ENCODE measurements at regions not wholly inside any gene's neighbourhood (a gene's known extent, or its start where the extent isn't known, plus 50 kb on each side); places are given as distances from the start of the nearest gene placed in this dataset.
"Not testable (repeated sequence)": the region's sequence is repeated elsewhere in the genome, so short reads cannot be mapped to it uniquely, and the experiment has no call there.

DNA sequence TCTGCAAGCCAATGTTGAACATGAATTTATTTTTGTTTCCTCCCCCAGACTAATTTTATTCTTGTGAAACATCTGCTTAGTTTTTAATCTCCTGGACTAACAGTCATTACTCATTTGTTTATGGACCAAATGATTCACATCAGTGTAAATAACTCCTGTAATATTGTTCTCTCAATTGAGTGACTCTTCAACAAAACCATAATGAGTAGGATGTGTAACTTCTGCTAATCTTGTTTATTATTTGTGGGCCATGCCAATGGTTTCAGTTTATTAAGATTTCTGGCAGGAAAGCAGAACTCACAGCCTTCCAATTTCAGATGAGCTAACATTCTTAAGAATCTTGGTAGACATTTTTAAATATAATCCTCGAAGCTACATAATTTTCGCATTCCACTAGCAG lies 1216.3 kb upstream of the GOT2 start:
- H3K4me3 ChIP-seq (ENCODE audit: low read depth, poor library complexity, severe bottlenecking), result no peak overlapping the region
- TF ChIP-seq, protein P1, sequence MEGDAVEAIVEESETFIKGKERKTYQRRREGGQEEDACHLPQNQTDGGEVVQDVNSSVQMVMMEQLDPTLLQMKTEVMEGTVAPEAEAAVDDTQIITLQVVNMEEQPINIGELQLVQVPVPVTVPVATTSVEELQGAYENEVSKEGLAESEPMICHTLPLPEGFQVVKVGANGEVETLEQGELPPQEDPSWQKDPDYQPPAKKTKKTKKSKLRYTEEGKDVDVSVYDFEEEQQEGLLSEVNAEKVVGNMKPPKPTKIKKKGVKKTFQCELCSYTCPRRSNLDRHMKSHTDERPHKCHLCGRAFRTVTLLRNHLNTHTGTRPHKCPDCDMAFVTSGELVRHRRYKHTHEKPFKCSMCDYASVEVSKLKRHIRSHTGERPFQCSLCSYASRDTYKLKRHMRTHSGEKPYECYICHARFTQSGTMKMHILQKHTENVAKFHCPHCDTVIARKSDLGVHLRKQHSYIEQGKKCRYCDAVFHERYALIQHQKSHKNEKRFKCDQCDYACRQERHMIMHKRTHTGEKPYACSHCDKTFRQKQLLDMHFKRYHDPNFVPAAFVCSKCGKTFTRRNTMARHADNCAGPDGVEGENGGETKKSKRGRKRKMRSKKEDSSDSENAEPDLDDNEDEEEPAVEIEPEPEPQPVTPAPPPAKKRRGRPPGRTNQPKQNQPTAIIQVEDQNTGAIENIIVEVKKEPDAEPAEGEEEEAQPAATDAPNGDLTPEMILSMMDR (IDR thresholded peaks at IDR 0.05), result no peak
- no peak for TF ChIP-seq POLR2A (IDR thresholded peaks at IDR 0.05)
- intact Hi-C loops (cut with DNase I; ENCODE audit: low total_unique reads), result no loop called here
- 61 to 64% methylated on average over 2 of the region's 2 CpGs for WGBS, 2 donors
- no peak for DNase-seq (ENCODE audit: low spot score in 2 of 2)

DNA sequence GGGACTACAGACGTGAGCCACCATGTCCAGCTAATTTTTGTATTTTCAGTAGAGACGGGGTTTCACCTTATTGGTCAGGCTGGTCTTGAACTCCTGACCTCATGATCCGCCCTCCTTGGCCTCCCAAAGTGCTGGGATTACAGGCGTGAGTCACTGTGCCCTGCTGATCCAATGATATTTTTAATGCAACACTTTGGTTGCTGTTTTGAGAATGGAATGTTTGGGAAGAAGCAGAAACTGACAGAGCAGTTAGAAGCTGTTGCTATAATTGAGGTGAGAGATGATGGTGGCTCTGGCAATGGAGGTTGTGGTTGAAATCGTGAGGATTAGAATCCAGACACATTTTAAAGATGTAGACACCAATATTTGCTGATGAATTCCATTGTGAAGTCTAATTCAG lies 1209.9 kb upstream of the GOT2 start:
- H3K4me3 ChIP-seq (ENCODE audit: low read depth, poor library complexity, severe bottlenecking); DNase-seq (ENCODE audit: low spot score in 2 of 2); intact Hi-C loops (cut with DNase I; ENCODE audit: low total_unique reads): not testable (repeated sequence)
- WGBS, 2 donors, result 76 to 77% methylated on average over 5 of the region's 5 CpGs

- 88 to 89% methylated on average over 4 of the region's 4 CpGs for WGBS, 2 donors
- DNase-seq (ENCODE audit: low spot score in 2 of 2), result no peak
These were observed 1207.5 kb upstream of the GOT2 start for GRCh38 chr16:59941594-59941993.

DNA sequence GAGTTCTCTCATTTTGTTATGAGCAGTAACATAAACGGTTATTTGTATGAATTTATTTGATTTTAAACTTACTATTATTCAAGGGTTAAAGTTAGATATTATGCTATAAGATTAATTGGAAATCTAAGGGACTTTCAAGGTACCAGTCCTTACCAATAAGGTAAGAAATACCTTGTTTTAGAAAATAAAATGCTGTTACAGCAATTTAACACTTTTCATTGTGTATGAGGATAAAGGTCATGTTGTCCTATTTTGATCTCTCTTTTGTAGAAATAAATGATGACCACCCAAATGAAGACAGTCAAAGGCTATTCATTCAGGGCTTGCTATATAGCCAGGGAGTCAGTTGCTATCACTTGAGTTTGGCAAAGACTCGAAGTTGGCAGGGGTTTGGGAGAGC lies 1185.9 kb upstream of the GOT2 start:
- DNase-seq (ENCODE audit: low spot score in 2 of 2), result no peak
- H3K4me3 ChIP-seq (ENCODE audit: low read depth, poor library complexity, severe bottlenecking), result no peak overlapping the region
- intact Hi-C loops (cut with DNase I; ENCODE audit: low total_unique reads), result no loop called here
- no peak for TF ChIP-seq POLR2A (IDR thresholded peaks at IDR 0.05)
- TF ChIP-seq, protein P1 (IDR thresholded peaks at IDR 0.05), result no peak
- 75 to 83% methylated on average over 2 of the region's 2 CpGs for WGBS, 2 donors

More at GRCh38 chr16:59941594-59941993, 1207.5 kb upstream of the GOT2 start:
- TF ChIP-seq, protein P1 (IDR thresholded peaks at IDR 0.05), result no peak
- TF ChIP-seq POLR2A (IDR thresholded peaks at IDR 0.05), result no peak
- H3K4me3 ChIP-seq (ENCODE audit: low read depth, poor library complexity, severe bottlenecking), result no peak overlapping the region
- intact Hi-C loops (cut with DNase I; ENCODE audit: low total_unique reads), result no loop called here

DNA sequence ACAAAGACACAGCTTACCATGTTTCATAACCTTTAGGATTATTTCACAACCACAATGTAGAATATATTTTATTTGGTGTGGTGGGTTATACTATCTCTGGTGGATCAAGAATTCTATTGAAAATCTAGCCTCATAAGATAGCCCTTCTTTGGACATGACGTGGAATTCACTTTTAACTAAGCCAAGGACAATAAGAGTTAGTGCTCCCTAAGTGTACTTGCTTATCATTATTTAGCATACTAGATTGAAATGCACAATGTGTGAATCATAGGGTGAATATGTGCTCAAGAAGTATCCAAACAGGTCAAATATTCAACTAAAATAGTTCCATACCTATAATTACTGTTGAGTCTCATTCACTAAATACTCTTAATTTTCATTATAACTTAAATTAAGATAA lies 1179.5 kb upstream of the GOT2 start:
- intact Hi-C loops (cut with DNase I; ENCODE audit: low total_unique reads), result no loop called here
- TF ChIP-seq, protein P1 (IDR thresholded peaks at IDR 0.05), result no peak
- TF ChIP-seq POLR2A (IDR thresholded peaks at IDR 0.05), result no peak
- no peak for DNase-seq (ENCODE audit: low spot score in 2 of 2)
- H3K4me3 ChIP-seq (ENCODE audit: low read depth, poor library complexity, severe bottlenecking), result no peak overlapping the region
- 84 to 90% methylated on average over 1 of the region's 1 CpG for WGBS, 2 donors

- H3K4me3 ChIP-seq (ENCODE audit: low read depth, poor library complexity, severe bottlenecking), result no peak overlapping the region
- WGBS, 2 donors, result 48 to 51% methylated on average over 5 of the region's 5 CpGs
- TF ChIP-seq, protein P1 (IDR thresholded peaks at IDR 0.05), result no peak
- no peak for DNase-seq (ENCODE audit: low spot score in 2 of 2)
- intact Hi-C loops (cut with DNase I; ENCODE audit: low total_unique reads), result no loop called here
These were observed 1175.1 kb upstream of the GOT2 start for GRCh38 chr16:59909262-59909661.

Data from lower leg skin (tissue), 4 donors.